Loucy (cell line): ENCODE measurements at regions not wholly inside any gene's neighbourhood (a gene's known extent, or its start where the extent isn't known, plus 50 kb on each side); places are given as distances from the start of the nearest gene placed in this dataset.
A peak's percentile ranks its signal among the peaks of the same experiment; 100 is the strongest.

ENCODE experiments used
- H2AFZ ChIP-seq: fragments of 200-600 bp; sonication (generic); 2 replicates; pipeline ENCODE4 v1.6.0; 2016; ENCODE audit warnings: antibody characterized with exemption, mild to moderate bottlenecking, low read length, moderate library complexity
- H3F3A ChIP-seq: fragments of 200-600 bp; 2 replicates; pipeline ENCODE4 v1.6.0; 2016; ENCODE audit warnings: antibody characterized with exemption, low read depth, mild to moderate bottlenecking
- H3K27me3 ChIP-seq: fragments of 200-600 bp; sonication (generic); 2 replicates; pipeline ENCODE4 v1.6.1; 2014; ENCODE audit warnings: low read length, mild to moderate bottlenecking; ENCODE audit not compliant: insufficient read depth, poor library complexity, severe bottlenecking
- H3K36me3 ChIP-seq: fragments of 200-600 bp; sonication (generic); 2 replicates; pipeline ENCODE4 v1.6.1; 2016; ENCODE audit warnings: low read length; ENCODE audit not compliant: insufficient read depth
- H3K4me1 ChIP-seq: fragments of 200-600 bp; sonication (generic); 2 replicates; pipeline ENCODE4 v1.5.1; 2014; ENCODE audit warnings: low read length, mild to moderate bottlenecking; ENCODE audit not compliant: insufficient read depth, poor library complexity, severe bottlenecking
- H3K4me2 ChIP-seq: fragments of 200-600 bp; sonication (generic); 2 replicates; pipeline ENCODE4 v1.6.0; 2014; ENCODE audit warnings: antibody characterized with exemption, low read length, low read depth, mild to moderate bottlenecking; ENCODE audit not compliant: poor library complexity, severe bottlenecking
- H3K4me3 ChIP-seq: fragments of 200-600 bp; sonication (generic); 2 replicates; pipeline ENCODE4 v1.5.1; 2014; ENCODE audit warnings: low read length, mild to moderate bottlenecking, mixed read lengths; ENCODE audit not compliant: poor library complexity, severe bottlenecking
- H3K79me2 ChIP-seq: fragments of 200-600 bp; sonication (generic); 2 replicates; pipeline ENCODE4 v1.6.1; 2014; ENCODE audit warnings: low read length; ENCODE audit not compliant: insufficient read depth
- H3K9ac ChIP-seq: fragments of 200-600 bp; sonication (generic); 2 replicates; pipeline ENCODE4 v1.6.0; 2014; ENCODE audit warnings: mild to moderate bottlenecking, low read depth, low read length, moderate library complexity; ENCODE audit not compliant: poor library complexity, severe bottlenecking
- H3K9me2 ChIP-seq: fragments of 200-600 bp; sonication (generic); replicated peaks from 2 replicates; pipeline ENCODE4 v1.6.1; 2016; ENCODE audit warnings: low read depth, low read length, mixed read lengths
- H3K9me3 ChIP-seq: fragments of 200-600 bp; sonication (generic); 2 replicates; pipeline ENCODE4 v1.6.1; 2014; ENCODE audit warnings: mild to moderate bottlenecking, antibody characterized with exemption, low read length, low read depth; ENCODE audit not compliant: insufficient read depth
- H4K20me1 ChIP-seq: fragments of 200-600 bp; sonication (generic); 2 replicates; pipeline ENCODE4 v1.6.0; 2014; ENCODE audit warnings: antibody characterized with exemption, low read length, mild to moderate bottlenecking; ENCODE audit not compliant: insufficient read depth, poor library complexity, severe bottlenecking
- EZH2phosphoT487 ChIP-seq: fragments of 200-600 bp; IDR thresholded peaks from 2 replicates; pipeline ENCODE4 v1.6.1; 2018; ENCODE audit warnings: antibody characterized with exemption, mild to moderate bottlenecking, moderate library complexity, borderline replicate concordance
- TF ChIP-seq, protein P1 (sequence below): fragments of 200-600 bp; sonication (generic); conservative IDR thresholded peaks from 2 replicates; pipeline ENCODE4 v1.5.1; 2014; ENCODE audit warnings: mild to moderate bottlenecking, antibody characterized with exemption, low read length

DNA sequence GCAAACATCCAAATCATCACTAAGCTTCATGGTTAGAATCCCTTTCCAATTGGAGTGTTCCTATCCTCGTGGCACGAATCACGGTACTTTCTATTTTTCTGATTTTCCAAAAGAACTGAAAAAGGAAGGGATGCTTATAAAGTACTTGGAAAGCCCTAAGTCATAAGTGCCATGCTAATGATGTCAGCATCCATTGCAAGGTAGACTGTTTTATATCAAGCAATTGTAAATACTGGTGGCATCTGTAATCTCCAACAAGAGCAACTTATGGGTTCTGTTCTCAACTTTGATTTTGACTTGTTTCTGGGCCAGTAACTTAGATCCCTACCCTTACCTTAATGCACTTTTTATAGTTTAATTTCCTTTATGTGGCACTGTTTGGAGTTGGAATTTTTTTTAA, 619.5 kb downstream of the BCL11A start:
- TF ChIP-seq, protein P1, sequence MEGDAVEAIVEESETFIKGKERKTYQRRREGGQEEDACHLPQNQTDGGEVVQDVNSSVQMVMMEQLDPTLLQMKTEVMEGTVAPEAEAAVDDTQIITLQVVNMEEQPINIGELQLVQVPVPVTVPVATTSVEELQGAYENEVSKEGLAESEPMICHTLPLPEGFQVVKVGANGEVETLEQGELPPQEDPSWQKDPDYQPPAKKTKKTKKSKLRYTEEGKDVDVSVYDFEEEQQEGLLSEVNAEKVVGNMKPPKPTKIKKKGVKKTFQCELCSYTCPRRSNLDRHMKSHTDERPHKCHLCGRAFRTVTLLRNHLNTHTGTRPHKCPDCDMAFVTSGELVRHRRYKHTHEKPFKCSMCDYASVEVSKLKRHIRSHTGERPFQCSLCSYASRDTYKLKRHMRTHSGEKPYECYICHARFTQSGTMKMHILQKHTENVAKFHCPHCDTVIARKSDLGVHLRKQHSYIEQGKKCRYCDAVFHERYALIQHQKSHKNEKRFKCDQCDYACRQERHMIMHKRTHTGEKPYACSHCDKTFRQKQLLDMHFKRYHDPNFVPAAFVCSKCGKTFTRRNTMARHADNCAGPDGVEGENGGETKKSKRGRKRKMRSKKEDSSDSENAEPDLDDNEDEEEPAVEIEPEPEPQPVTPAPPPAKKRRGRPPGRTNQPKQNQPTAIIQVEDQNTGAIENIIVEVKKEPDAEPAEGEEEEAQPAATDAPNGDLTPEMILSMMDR = no peak
- no peak for TF ChIP-seq EZH2phosphoT487
- Histone ChIP-seq H3F3A (no peaks in the 10 kb centered on the region), H3K4me1 (peaks cover 8% of the 10 kb centered on the region), H3K27me3 (no peaks in the 10 kb centered on the region), H2AFZ (no peak overlapping the region), H3K9ac (no peak overlapping the region), H3K9me2 (no peaks in the 10 kb centered on the region), H3K4me3 (no peak overlapping the region), H3K36me3 (no peaks in the 10 kb centered on the region), H3K9me3 (no peaks in the 10 kb centered on the region), H3K79me2 (no peaks in the 10 kb centered on the region), H4K20me1 (no peaks in the 10 kb centered on the region), H3K4me2 (no peak overlapping the region)

DNA sequence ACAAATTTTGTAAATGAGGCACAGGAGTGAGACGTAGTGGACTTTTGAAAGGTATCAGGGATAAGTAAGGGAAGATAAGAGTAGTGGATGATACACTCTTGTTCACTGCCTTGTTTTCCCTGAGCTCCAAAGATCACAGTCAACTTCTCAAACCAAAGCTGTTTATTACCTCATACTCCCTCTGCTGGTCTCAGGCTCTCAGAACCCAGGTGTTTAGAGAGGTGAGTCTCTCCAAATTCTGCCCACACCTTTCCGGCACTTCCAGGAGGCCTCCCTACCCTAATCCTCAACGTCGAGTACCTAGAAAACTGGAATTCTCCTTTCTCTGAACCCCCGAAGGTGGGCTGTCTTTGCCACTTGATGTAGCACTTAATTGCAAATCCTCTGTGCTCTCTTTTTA, 621.1 kb downstream of the BCL11A start:
- Histone ChIP-seq H3K27me3 (no peaks in the 10 kb centered on the region), H3K9me3 (no peaks in the 10 kb centered on the region), H3K79me2 (no peaks in the 10 kb centered on the region), H2AFZ (no peak overlapping the region), H3K4me1 (peaks cover 8% of the 10 kb centered on the region), H3F3A (no peaks in the 10 kb centered on the region), H4K20me1 (no peaks in the 10 kb centered on the region), H3K36me3 (no peaks in the 10 kb centered on the region), H3K9ac (no peak overlapping the region), H3K9me2 (no peaks in the 10 kb centered on the region), H3K4me3 (no peak overlapping the region), H3K4me2 (no peak overlapping the region)
- TF ChIP-seq EZH2phosphoT487 = no peak
- TF ChIP-seq, protein P1 = peak; percentile 52

DNA sequence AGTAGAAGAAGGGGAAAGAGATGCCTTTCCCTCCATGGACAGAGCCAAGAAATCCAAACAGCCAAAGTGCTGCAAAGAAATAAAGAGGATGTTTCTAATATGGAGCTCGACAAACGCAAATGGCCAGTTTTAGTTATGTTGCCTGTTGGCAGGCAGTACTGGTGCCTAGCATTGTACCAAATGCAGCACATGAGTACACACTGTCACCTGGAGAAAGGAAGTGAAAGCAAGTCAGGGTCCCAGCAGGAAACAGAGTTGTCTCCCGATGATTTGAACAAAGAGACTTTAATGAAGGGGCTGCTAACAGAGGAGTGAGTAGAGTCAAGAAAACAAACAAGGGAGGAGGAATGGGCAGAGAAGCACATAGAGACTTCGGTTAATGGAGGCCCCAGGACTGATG, 623.0 kb downstream of the BCL11A start:
- Histone ChIP-seq H3K9me2 (no peaks in the 10 kb centered on the region), H3K4me3 (no peak overlapping the region), H3F3A (no peaks in the 10 kb centered on the region), H3K4me2 (no peak overlapping the region), H4K20me1 (no peaks in the 10 kb centered on the region), H3K36me3 (no peaks in the 10 kb centered on the region), H3K9ac (no peak overlapping the region), H2AFZ (no peak overlapping the region), H3K4me1 (no peaks in the 10 kb centered on the region), H3K79me2 (no peaks in the 10 kb centered on the region), H3K27me3 (no peaks in the 10 kb centered on the region), H3K9me3 (no peaks in the 10 kb centered on the region)
- TF ChIP-seq, protein P1 = no peak
- no peak for TF ChIP-seq EZH2phosphoT487
